ENCODE measurements at regions not wholly inside any gene's neighbourhood (a gene's known extent, or its start where the extent isn't known, plus 50 kb on each side); places are given as distances from the start of the nearest gene placed in this dataset.

GRCh38 chr7:54653905-54654304 lies 105.1 kb downstream of the SEC61G start:
- Histone ChIP-seq H3K4me1 (replicated peaks in 1 of 2) (no peaks in the 10 kb centered on the region), H3K36me3 (replicated peaks in 1 of 2) (no peaks in the 10 kb centered on the region), H3K27me3 (no peaks in the 10 kb centered on the region), H3K27ac (no peak overlapping the region), H3K9me3 (replicated peaks in 1 of 3) (no peaks in the 10 kb centered on the region), H3K4me3 (no peak overlapping the region)
- no peak for TF ChIP-seq CTCF (IDR thresholded peaks at IDR 0.05)
- TF ChIP-seq POLR2A (IDR thresholded peaks at IDR 0.05): no peak
- no peak for DNase-seq
- intact Hi-C loops (cut with DNase I): no loop called here
- WGBS, 4 donors: 58 to 82% (median 68%) methylated on average over 3 of the region's 3 CpGs

DNA sequence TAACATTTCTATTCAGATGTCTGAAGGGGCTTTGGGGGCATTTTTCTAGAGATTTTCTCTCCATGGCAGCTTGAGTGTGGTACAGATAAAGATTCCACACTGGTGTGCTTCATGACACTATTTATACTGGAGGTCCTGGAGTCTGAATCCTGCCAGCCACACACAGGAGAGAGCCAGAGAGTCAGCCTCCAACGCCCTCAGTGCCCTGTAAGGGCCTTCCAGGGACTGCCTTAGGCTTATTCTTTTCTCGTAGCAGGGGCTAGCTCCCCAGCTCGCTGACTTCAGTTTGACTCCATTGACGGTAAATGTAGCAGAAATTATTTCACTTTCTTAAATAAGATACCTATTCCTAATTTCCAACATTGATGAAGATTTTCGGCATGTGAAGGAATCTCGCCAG lies 100.9 kb downstream of the VSTM2A start:
- no peak for DNase-seq
- no peak overlapping the region for H3K4me3 ChIP-seq
- no peaks in the 10 kb centered on the region for H3K36me3 ChIP-seq (replicated peaks in 1 of 2)
- WGBS, 4 donors: 48 to 71% (median 67%) methylated on average over 6 of the region's 6 CpGs
- TF ChIP-seq POLR2A (IDR thresholded peaks at IDR 0.05): no peak
- TF ChIP-seq CTCF (IDR thresholded peaks at IDR 0.05): no peak
- H3K9me3 ChIP-seq (replicated peaks in 1 of 3): no peaks in the 10 kb centered on the region
- intact Hi-C loops (cut with DNase I): no loop called here
- H3K4me1 ChIP-seq (replicated peaks in 1 of 2): no peaks in the 10 kb centered on the region
- H3K27ac ChIP-seq: no peak overlapping the region
- no peaks in the 10 kb centered on the region for H3K27me3 ChIP-seq

GRCh38 chr7:54637712-54638396 lies 95.7 kb downstream of the VSTM2A start:
- 56 to 65% (median 63%) methylated on average over 6 of the region's 6 CpGs for WGBS, 4 donors
- DNase-seq: no peak
- Histone ChIP-seq H3K4me3 (no peak overlapping the region), H3K4me1 (replicated peaks in 1 of 2) (no peaks in the 10 kb centered on the region), H3K9me3 (replicated peaks in 1 of 3) (no peaks in the 10 kb centered on the region), H3K27ac (no peak overlapping the region), H3K36me3 (replicated peaks in 1 of 2) (no peaks in the 10 kb centered on the region), H3K27me3 (no peaks in the 10 kb centered on the region)
- TF ChIP-seq POLR2A (IDR thresholded peaks at IDR 0.05) (no peak), CTCF (IDR thresholded peaks at IDR 0.05) (no peak)
- intact Hi-C loops (cut with DNase I): no loop called here

- no peak overlapping the region for H3K27ac ChIP-seq
- H3K4me3 ChIP-seq: no peak overlapping the region
- no peaks in the 10 kb centered on the region for H3K27me3 ChIP-seq
- WGBS, 4 donors: 37 to 51% (median 39%) methylated on average over 4 of the region's 4 CpGs
- intact Hi-C loops (cut with DNase I): no loop called here
- no peak for DNase-seq
- H3K36me3 ChIP-seq (replicated peaks in 1 of 2): no peaks in the 10 kb centered on the region
- no peaks in the 10 kb centered on the region for H3K4me1 ChIP-seq (replicated peaks in 1 of 2)
- no peaks in the 10 kb centered on the region for H3K9me3 ChIP-seq (replicated peaks in 1 of 3)
- TF ChIP-seq POLR2A (IDR thresholded peaks at IDR 0.05) (no peak), CTCF (IDR thresholded peaks at IDR 0.05) (no peak)
Observed at GRCh38 chr7:54632696-54633095, 90.5 kb downstream of the VSTM2A start.
